GM21526 (cell line): ENCODE measurements at regions not wholly inside any gene's neighbourhood (a gene's known extent, or its start where the extent isn't known, plus 50 kb on each side); places are given as distances from the start of the nearest gene placed in this dataset.
"Not testable (repeated sequence)": the region's sequence is repeated elsewhere in the genome, so short reads cannot be mapped to it uniquely, and the experiment has no call there.

Experiments used
- ATAC-seq: cut with Tn5 transposase; IDR thresholded peaks from one replicate; pipeline ENCODE4 v1.9.1; 2021; ENCODE audit warnings: moderate library complexity; ENCODE audit not compliant: unreplicated experiment, low FRiP score

GRCh38 chr13:111631271-111631670 is 310.8 kb downstream of the TEX29 start:
- not testable (repeated sequence) for ATAC-seq

- no peak for ATAC-seq
Observed at GRCh38 chr13:111632906-111633305, 312.5 kb downstream of the TEX29 start.

GRCh38 chr13:111633401-111633800 is 313.0 kb downstream of the TEX29 start:
- no peak for ATAC-seq

GRCh38 chr13:111634410-111634809 is 314.0 kb downstream of the TEX29 start:
- ATAC-seq = no peak

GRCh38 chr13:111636271-111636670 is 315.8 kb downstream of the TEX29 start:
- ATAC-seq = no peak

GRCh38 chr13:111636804-111637203 is 316.4 kb downstream of the TEX29 start:
- ATAC-seq = no peak

GRCh38 chr13:111637365-111637764 is 316.9 kb downstream of the TEX29 start:
- no peak for ATAC-seq

GRCh38 chr13:111638233-111638632 is 317.8 kb downstream of the TEX29 start:
- no peak for ATAC-seq

GRCh38 chr13:111639196-111639705 is 318.8 kb downstream of the TEX29 start:
- ATAC-seq = no peak

GRCh38 chr13:111640006-111640405 is 319.6 kb downstream of the TEX29 start:
- no peak for ATAC-seq

- ATAC-seq = no peak
Observed at GRCh38 chr13:111640476-111640875, 320.0 kb downstream of the TEX29 start.

- no peak for ATAC-seq
Observed at GRCh38 chr13:111642156-111642767, 321.8 kb downstream of the TEX29 start.

- no peak for ATAC-seq
Observed at GRCh38 chr13:111644750-111645149, 324.3 kb downstream of the TEX29 start.

- ATAC-seq = no peak
Observed at GRCh38 chr13:111645198-111645597, 324.8 kb downstream of the TEX29 start.

- ATAC-seq = no peak
Observed at GRCh38 chr13:111645598-111646455, 325.4 kb downstream of the TEX29 start.

GRCh38 chr13:111646456-111646855 is 326.0 kb downstream of the TEX29 start:
- no peak for ATAC-seq

- no peak for ATAC-seq
Observed at GRCh38 chr13:111648885-111649284, 328.4 kb downstream of the TEX29 start.

GRCh38 chr13:111650626-111651025 is 330.2 kb downstream of the TEX29 start:
- no peak for ATAC-seq

- no peak for ATAC-seq
Observed at GRCh38 chr13:111652676-111653075, 332.2 kb downstream of the TEX29 start.

- ATAC-seq = no peak
Observed at GRCh38 chr13:111654531-111654930, 334.1 kb downstream of the TEX29 start.

GRCh38 chr13:111656439-111656838 is 336.0 kb downstream of the TEX29 start:
- ATAC-seq = no peak

- no peak for ATAC-seq
Observed at GRCh38 chr13:111657013-111657412, 336.6 kb downstream of the TEX29 start.
